ENCODE measurements at regions not wholly inside any gene's neighbourhood (a gene's known extent, or its start where the extent isn't known, plus 50 kb on each side); places are given as distances from the start of the nearest gene placed in this dataset.

DNA sequence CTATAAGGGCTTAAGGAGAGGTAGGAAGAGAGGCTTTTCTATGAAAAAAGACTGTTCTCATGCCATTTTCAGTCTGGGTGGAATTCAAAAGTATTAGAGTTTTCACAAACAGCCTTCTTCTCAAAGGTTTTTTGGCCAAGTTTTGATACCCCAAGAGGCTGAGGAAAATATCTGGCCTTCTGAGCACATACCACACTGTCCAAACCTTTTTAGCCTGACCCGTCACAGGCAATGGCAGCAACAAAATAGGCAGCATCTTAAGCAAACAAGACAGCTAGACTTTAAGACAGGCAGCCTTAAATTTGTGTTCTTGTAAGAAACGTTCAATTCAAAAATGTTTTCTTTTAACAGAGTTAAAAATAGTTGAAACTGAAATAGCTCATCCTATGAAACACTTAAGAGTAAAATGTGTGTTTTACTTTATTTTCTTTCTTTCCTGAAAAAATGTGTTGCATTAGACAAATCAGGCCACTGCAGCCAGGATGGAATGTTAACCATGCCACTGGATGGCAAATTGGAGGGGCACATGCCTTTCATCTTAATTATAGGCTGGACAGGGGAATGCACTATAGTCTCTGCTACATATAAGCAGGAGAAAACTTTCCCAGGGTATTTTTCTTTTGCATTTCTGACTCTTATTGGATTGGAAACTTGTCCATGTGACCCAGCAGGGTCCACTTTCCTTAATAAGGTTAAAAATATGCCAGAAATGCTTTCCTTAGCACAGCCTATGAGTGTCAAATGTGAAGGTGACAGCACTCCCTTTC is 315.0 kb downstream of the TGFB2 start:
- TF ChIP-seq CTCF (IDR thresholded peaks at IDR 0.05 in 8 of 11, conservative IDR thresholded peaks at IDR 0.05 in 3 of 11) (no peak), POLR2AphosphoS5 (IDR thresholded peaks at IDR 0.05) (no peak), POLR2A (IDR thresholded peaks at IDR 0.05) (no peak)
